ENCODE measurements at regions not wholly inside any gene's neighbourhood (a gene's known extent, or its start where the extent isn't known, plus 50 kb on each side); places are given as distances from the start of the nearest gene placed in this dataset.
"Not testable (repeated sequence)": the region's sequence is repeated elsewhere in the genome, so short reads cannot be mapped to it uniquely, and the experiment has no call there.

GRCh38 chr16:51834794-51835193, 683.7 kb upstream of the SALL1 start:
- no peak overlapping the region for H3K4me3 Mint-ChIP-seq
- DNase-seq (no peak), ATAC-seq (no peak)
- peaks cover 2% of the 10 kb centered on the region for H3K27me3 Mint-ChIP-seq (ENCODE audit: low read depth)
- H3K4me1 Mint-ChIP-seq (ENCODE audit: low read depth), result no peaks in the 10 kb centered on the region
- H3K36me3 Mint-ChIP-seq (ENCODE audit: insufficient read depth), result no peaks in the 10 kb centered on the region
- peaks cover 4% of the 10 kb centered on the region for H3K9me3 Mint-ChIP-seq

DNA sequence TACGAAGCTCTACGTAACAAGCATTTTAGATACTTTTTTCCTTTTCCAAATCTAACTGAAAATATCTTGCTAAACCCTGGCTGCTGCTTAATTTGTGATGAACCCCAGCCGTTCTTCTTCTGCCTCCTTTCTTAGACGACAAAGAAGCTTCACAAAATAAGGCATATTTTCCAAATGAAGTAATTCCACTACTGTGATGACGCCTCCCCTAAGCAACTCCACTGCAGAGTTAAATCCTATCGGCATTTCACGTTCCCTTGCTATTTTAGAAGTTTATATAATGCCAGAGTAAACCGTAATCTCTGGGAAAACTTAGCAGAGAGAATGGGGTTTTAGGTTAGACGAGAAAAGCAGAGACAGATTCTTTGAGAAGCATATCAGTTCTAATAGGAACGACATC, 683.1 kb upstream of the SALL1 start:
- no peaks in the 10 kb centered on the region for H3K36me3 Mint-ChIP-seq (ENCODE audit: insufficient read depth)
- H3K4me3 Mint-ChIP-seq, result no peak overlapping the region
- peaks cover 4% of the 10 kb centered on the region for H3K9me3 Mint-ChIP-seq
- no peak for DNase-seq
- no peak for ATAC-seq
- H3K4me1 Mint-ChIP-seq (ENCODE audit: low read depth), result no peaks in the 10 kb centered on the region
- H3K27me3 Mint-ChIP-seq (ENCODE audit: low read depth), result peaks cover 2% of the 10 kb centered on the region

GRCh38 chr16:51831595-51832367, 680.7 kb upstream of the SALL1 start:
- no peak for ATAC-seq

DNA sequence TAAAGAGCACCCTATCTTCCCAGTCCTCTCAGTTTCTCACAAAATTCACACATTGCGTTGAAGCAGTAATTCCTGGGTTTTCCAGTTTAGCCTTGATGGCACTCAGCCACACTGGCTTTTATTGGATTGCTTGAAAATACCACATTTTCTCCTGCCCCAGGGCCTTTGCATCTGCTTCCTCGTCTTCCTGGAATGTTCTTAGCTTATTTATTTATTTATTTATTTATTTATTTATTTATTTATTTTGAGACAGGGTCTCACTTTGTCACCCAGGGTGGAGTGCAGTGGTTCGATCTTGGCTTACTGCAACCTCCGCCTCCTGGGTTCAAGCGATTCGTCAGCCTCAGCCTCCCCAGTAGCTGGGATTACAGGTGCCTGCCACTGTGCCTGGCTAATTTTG, 680.0 kb upstream of the SALL1 start:
- ATAC-seq; H3K27me3 Mint-ChIP-seq (ENCODE audit: low read depth); H3K9me3 Mint-ChIP-seq; DNase-seq; H3K4me1 Mint-ChIP-seq (ENCODE audit: low read depth); H3K4me3 Mint-ChIP-seq; H3K36me3 Mint-ChIP-seq (ENCODE audit: insufficient read depth): not testable (repeated sequence)

More at GRCh38 chr16:51831595-51832367, 680.7 kb upstream of the SALL1 start:
- Mint-ChIP-seq H3K4me3 (no peak overlapping the region), H3K27me3 (ENCODE audit: low read depth) (peaks cover 2% of the 10 kb centered on the region), H3K4me1 (ENCODE audit: low read depth) (no peaks in the 10 kb centered on the region), H3K9me3 (peaks cover 4% of the 10 kb centered on the region), H3K36me3 (ENCODE audit: insufficient read depth) (no peaks in the 10 kb centered on the region)
- no peak for DNase-seq

DNA sequence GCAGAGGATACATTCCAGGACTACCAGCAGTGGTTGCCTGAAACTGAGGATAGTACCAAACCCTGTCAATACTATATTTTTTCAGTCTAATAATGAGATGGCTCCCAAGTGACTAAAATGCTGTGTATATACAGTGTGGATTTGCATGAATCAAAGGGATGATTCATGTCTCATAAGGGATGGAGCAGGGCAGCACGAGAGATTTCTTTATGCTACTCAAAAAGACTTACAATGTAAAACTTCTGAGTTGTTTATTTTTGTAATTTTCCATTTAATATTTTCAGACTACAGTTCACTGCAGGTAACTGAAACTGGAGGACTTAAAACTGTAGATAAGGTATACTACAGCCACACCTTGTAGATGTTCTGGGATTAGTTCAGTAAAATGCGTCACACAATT, 674.7 kb upstream of the SALL1 start:
- Mint-ChIP-seq H3K9me3 (no peaks in the 10 kb centered on the region), H3K27me3 (ENCODE audit: low read depth) (no peaks in the 10 kb centered on the region), H3K36me3 (ENCODE audit: insufficient read depth) (no peaks in the 10 kb centered on the region)

GRCh38 chr16:51822471-51822870, 671.4 kb upstream of the SALL1 start:
- H3K4me3 Mint-ChIP-seq, result no peak overlapping the region
- ATAC-seq, result no peak
- no peaks in the 10 kb centered on the region for H3K36me3 Mint-ChIP-seq (ENCODE audit: insufficient read depth)
- no peak for DNase-seq
- no peaks in the 10 kb centered on the region for H3K27me3 Mint-ChIP-seq (ENCODE audit: low read depth)
- peaks cover 6% of the 10 kb centered on the region for H3K9me3 Mint-ChIP-seq
- no peaks in the 10 kb centered on the region for H3K4me1 Mint-ChIP-seq (ENCODE audit: low read depth)

More for the DNA sequence above, 674.7 kb upstream of the SALL1 start:
- ATAC-seq, result no peak
- DNase-seq, result no peak
- Mint-ChIP-seq H3K4me3 (no peak overlapping the region), H3K4me1 (ENCODE audit: low read depth) (no peaks in the 10 kb centered on the region)

GRCh38 chr16:51821527-51821926, 670.5 kb upstream of the SALL1 start:
- no peak overlapping the region for H3K4me3 Mint-ChIP-seq
- H3K4me1 Mint-ChIP-seq (ENCODE audit: low read depth), result no peaks in the 10 kb centered on the region
- DNase-seq (no peak), ATAC-seq (no peak)
- H3K36me3 Mint-ChIP-seq (ENCODE audit: insufficient read depth), result no peaks in the 10 kb centered on the region
- no peaks in the 10 kb centered on the region for H3K27me3 Mint-ChIP-seq (ENCODE audit: low read depth)
- peaks cover 6% of the 10 kb centered on the region for H3K9me3 Mint-ChIP-seq

DNA sequence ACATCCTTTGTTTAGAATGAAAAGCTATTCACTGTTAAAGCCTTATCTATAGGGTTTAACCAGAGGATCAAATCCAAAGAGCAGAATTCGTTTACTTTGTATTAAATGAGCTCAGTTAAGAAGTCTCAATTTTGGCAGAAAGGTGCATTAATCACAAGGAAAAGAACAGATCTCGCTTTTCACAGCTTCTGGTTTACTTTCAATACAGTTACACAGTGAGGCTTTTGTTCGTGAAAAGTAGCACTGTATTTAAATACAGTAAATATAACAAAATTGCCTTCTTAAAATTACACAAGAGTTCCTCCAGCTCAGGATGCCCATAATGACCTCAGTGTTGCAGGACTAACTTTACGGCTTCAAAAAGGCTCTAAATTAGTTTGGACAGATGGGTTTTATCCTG, 669.1 kb upstream of the SALL1 start:
- Mint-ChIP-seq H3K36me3 (ENCODE audit: insufficient read depth) (no peaks in the 10 kb centered on the region), H3K4me1 (ENCODE audit: low read depth) (no peaks in the 10 kb centered on the region), H3K9me3 (peaks cover 6% of the 10 kb centered on the region), H3K4me3 (no peak overlapping the region), H3K27me3 (ENCODE audit: low read depth) (no peaks in the 10 kb centered on the region)
- DNase-seq (no peak), ATAC-seq (no peak)

DNA sequence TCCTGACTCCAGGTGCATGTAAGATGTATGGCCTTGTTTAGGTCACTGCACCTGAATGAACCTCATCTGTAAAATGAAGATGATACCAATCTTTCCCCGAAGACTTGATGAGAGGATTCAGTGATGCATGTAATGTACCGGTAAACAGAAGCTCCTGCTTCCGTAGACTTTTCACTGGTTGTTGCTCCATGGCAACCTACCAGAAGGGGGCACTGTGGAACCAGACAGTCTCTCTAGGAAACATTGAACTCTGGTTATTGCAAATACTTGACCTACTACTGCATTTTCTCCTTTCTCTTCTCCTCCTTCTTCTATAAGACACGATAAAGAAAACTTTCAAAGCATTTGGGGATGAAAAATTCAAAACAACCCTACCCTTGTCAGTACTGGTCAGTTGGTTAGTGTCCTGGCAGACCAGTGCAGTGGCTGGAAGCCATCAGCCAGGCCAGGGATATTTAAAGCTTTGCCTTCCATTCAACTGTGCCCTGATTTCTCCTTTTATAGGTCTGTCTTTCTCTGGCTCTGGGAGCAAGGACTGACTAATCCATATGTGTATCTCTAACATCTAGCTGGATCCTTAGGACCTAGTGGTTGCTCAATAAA, 667.4 kb upstream of the SALL1 start:
- Mint-ChIP-seq H3K4me1 (ENCODE audit: low read depth) (no peaks in the 10 kb centered on the region), H3K9me3 (peaks cover 10% of the 10 kb centered on the region), H3K4me3 (no peak overlapping the region), H3K27me3 (ENCODE audit: low read depth) (no peaks in the 10 kb centered on the region), H3K36me3 (ENCODE audit: insufficient read depth) (no peaks in the 10 kb centered on the region)
- ATAC-seq, result no peak
- DNase-seq, result no peak

GRCh38 chr16:51816929-51817328, 665.9 kb upstream of the SALL1 start:
- DNase-seq (no peak), ATAC-seq (no peak)
- H3K4me3 Mint-ChIP-seq, result no peak overlapping the region
- no peaks in the 10 kb centered on the region for H3K27me3 Mint-ChIP-seq (ENCODE audit: low read depth)
- no peaks in the 10 kb centered on the region for H3K36me3 Mint-ChIP-seq (ENCODE audit: insufficient read depth)
- H3K4me1 Mint-ChIP-seq (ENCODE audit: low read depth), result no peaks in the 10 kb centered on the region
- peaks cover 13% of the 10 kb centered on the region for H3K9me3 Mint-ChIP-seq

DNA sequence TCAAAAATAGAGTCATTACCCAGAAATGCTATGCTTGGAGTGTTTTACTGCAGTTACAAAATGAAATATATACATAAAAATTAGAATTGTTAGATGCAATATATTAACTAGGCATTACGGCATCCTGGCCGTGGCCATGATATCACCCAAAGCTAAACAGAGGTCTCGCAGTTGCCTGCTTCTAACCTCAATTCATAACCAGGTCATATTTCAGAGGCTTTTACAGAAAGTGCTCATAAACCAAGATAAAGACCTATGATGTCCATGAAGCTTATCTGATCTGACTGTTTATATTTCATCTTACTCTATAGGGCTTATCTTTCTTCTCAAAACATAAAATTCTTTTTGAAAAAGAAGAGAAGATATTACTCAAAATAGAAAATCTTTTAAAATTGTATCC, 664.5 kb upstream of the SALL1 start:
- no peaks in the 10 kb centered on the region for H3K36me3 Mint-ChIP-seq (ENCODE audit: insufficient read depth)
- H3K27me3 Mint-ChIP-seq (ENCODE audit: low read depth), result no peaks in the 10 kb centered on the region
- no peak overlapping the region for H3K4me3 Mint-ChIP-seq
- DNase-seq (no peak), ATAC-seq (no peak)
- H3K9me3 Mint-ChIP-seq, result peaks cover 13% of the 10 kb centered on the region
- H3K4me1 Mint-ChIP-seq (ENCODE audit: low read depth), result no peaks in the 10 kb centered on the region

- H3K4me3 Mint-ChIP-seq, result no peak overlapping the region
- H3K9me3 Mint-ChIP-seq, result peaks cover 16% of the 10 kb centered on the region
- no peaks in the 10 kb centered on the region for H3K36me3 Mint-ChIP-seq (ENCODE audit: insufficient read depth)
- no peak for DNase-seq
- no peaks in the 10 kb centered on the region for H3K27me3 Mint-ChIP-seq (ENCODE audit: low read depth)
- H3K4me1 Mint-ChIP-seq (ENCODE audit: low read depth), result no peaks in the 10 kb centered on the region
- no peak for ATAC-seq
These were observed 663.5 kb upstream of the SALL1 start for GRCh38 chr16:51814617-51815016.

GRCh38 chr16:51813609-51814008, 662.5 kb upstream of the SALL1 start:
- no peak overlapping the region for H3K4me3 Mint-ChIP-seq
- no peaks in the 10 kb centered on the region for H3K4me1 Mint-ChIP-seq (ENCODE audit: low read depth)
- DNase-seq (no peak), ATAC-seq (no peak)
- no peaks in the 10 kb centered on the region for H3K36me3 Mint-ChIP-seq (ENCODE audit: insufficient read depth)
- peaks cover 14% of the 10 kb centered on the region for H3K9me3 Mint-ChIP-seq
- no peaks in the 10 kb centered on the region for H3K27me3 Mint-ChIP-seq (ENCODE audit: low read depth)

DNA sequence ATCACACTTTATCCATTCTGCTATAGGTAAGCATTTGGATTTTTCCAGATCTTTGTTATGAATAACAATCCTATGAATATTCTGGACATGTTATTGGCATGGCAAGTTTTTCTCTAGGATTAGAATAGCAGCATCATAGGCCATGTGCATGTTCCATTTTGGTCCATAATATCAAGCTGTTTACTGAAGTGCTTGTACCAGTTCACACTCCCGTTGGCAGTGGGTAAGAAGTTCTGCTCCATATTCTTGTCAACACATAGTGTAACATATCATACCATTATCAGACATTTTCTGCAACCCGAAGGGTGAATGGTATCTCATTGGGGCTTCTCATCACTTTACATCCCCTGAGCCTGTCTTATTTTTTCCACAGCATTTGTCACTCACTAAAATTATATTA, 661.9 kb upstream of the SALL1 start:
- H3K9me3 Mint-ChIP-seq, result peaks cover 10% of the 10 kb centered on the region
- DNase-seq (no peak), ATAC-seq (no peak)
- H3K4me3 Mint-ChIP-seq, result no peak overlapping the region
- no peaks in the 10 kb centered on the region for H3K4me1 Mint-ChIP-seq (ENCODE audit: low read depth)
- H3K27me3 Mint-ChIP-seq (ENCODE audit: low read depth), result no peaks in the 10 kb centered on the region
- no peaks in the 10 kb centered on the region for H3K36me3 Mint-ChIP-seq (ENCODE audit: insufficient read depth)

- Mint-ChIP-seq H3K27me3 (ENCODE audit: low read depth) (no peaks in the 10 kb centered on the region), H3K4me1 (ENCODE audit: low read depth) (no peaks in the 10 kb centered on the region), H3K9me3 (peaks cover 9% of the 10 kb centered on the region), H3K36me3 (ENCODE audit: insufficient read depth) (no peaks in the 10 kb centered on the region), H3K4me3 (no peak overlapping the region)
- ATAC-seq (no peak), DNase-seq (no peak)
These were observed 656.5 kb upstream of the SALL1 start for GRCh38 chr16:51807551-51807950.

Data from activated T-cell treated with anti-CD3 and anti-CD28 coated beads, Interleukin-2, amount 50 U/mL, for 4 hours (primary cell).